Iris pigment epithelial cell (primary cell): ENCODE measurements at regions not wholly inside any gene's neighbourhood (a gene's known extent, or its start where the extent isn't known, plus 50 kb on each side); places are given as distances from the start of the nearest gene placed in this dataset.
"Not testable (repeated sequence)": the region's sequence is repeated elsewhere in the genome, so short reads cannot be mapped to it uniquely, and the experiment has no call there.

ENCODE experiments used
- DNase-seq: peaks from one replicate; pipeline ENCODE4 v3.0.0-alpha.2; 2011; ENCODE audit warnings: low read depth

DNA sequence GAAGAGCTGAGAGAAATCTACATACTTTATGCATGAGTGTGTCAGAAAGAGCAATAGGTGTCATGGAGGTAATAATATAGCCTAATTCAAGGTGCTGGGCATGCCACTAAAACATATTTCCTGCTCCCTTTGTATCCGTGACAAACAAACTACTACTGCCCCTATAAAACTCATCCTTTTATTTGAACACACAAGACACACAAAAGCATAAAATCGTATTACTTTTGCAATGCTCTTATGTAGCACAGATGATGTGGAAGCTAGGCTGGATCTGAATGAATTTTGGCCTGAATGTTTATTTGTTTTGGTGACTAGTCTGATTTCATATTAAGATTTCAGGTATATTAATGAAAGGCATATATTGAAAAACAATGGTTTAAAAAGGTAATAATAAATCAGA, 239.3 kb upstream of the NEGR1 start:
- DNase-seq: no peak

DNA sequence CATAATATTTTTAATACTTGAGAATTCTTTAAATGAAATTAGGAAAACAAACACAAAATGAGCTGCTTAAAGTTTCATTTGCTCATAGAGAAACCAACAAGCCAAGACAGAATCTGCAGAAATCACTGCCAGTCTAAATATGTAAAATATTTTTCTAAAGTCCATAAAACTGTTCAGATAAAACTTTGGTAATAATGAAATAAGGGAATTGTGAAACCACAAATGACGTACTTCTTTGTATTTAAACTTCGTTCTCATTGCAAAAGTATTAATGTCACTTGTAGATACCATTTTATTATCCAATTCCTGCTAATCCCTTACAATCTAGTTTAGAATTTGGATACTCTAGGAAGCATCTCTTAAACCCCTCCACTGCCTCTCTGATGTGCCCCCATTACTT, 234.5 kb upstream of the NEGR1 start:
- no peak for DNase-seq

GRCh38 chr1:72516264-72516663, 233.9 kb upstream of the NEGR1 start:
- DNase-seq: no peak

- DNase-seq: peak; percentile 14
Observed at GRCh38 chr1:72498371-72498770, 216.0 kb upstream of the NEGR1 start.

GRCh38 chr1:72489801-72490200, 207.5 kb upstream of the NEGR1 start:
- DNase-seq: no peak

GRCh38 chr1:72485801-72486200, 203.5 kb upstream of the NEGR1 start:
- DNase-seq: no peak

DNA sequence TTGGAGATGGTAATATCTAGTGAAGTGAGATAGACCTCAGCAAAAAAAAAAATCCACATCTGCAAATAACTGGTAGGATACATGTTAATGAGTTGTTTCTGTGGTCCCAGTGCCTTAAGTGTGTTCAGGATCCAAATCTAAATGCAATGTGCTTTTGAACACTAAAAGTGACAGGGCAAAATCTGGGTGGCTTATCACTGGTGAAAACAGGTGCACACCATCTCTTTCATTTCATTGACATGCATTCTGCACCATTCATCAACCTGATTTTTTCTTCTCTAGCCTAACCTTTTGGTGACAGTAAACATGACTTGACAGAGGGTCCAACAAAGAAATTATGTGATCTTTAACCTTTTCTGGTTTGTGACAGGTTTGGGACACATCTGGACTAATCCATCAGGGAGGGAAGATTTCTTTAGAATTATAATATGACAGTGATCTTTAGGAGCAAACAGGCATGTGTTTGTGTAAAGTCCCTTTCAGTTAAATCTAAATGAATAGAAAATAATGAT, 201.6 kb upstream of the NEGR1 start:
- no peak for DNase-seq

DNA sequence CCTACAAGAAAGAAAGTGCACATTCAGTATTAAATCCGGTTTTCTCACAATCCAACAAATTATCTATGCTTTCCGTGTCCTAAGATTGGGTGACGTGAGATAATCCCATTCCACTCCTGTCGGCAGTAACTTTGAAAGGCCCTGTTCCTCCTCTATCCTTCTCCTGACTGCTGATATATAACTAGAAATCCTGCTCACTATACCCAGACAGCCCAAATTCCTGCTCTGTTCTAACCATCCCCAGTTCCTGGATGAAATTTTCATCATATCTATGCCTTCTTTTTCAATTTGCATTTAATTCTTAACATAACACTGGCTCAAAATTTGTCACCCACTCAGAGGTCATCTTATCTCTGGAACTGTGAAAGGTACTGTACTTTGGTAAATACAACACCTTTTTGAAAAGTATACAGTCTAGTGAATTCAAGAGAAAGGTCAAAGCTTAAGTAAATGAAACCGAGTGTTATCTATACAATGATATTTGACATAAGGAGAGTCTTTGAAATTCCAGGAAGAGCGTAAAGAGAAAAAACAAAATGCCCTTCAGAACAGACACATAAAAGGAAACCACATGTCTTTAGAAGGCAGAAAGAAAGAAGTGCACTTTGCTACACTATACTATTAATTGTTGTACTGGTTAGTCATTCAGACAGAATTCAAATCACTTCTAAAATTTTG, 200.5 kb upstream of the NEGR1 start:
- DNase-seq: no peak

GRCh38 chr1:72481420-72481970, 199.2 kb upstream of the NEGR1 start:
- no peak for DNase-seq

GRCh38 chr1:72466376-72466775, 184.0 kb upstream of the NEGR1 start:
- no peak for DNase-seq

- no peak for DNase-seq
Observed at GRCh38 chr1:72462186-72462905, 180.0 kb upstream of the NEGR1 start.

DNA sequence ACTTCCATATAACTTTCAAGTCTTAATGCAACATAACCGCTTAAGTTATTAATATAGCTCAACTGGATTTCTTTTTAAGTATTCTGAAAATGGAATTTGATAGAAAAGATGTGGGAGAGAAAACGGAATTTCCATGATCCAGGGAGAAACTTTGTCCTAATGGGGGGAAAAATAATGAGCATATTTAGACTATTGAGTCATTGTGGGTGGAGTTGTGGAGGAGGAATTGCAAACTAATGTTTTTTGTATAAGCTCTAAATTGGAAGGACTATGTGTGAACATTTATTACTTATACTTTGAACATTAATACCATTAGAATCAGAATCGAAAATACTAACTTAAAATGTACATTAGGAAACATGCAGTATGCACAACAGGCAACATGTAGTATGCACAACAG, 159.9 kb upstream of the NEGR1 start:
- DNase-seq: peak; percentile 15

DNA sequence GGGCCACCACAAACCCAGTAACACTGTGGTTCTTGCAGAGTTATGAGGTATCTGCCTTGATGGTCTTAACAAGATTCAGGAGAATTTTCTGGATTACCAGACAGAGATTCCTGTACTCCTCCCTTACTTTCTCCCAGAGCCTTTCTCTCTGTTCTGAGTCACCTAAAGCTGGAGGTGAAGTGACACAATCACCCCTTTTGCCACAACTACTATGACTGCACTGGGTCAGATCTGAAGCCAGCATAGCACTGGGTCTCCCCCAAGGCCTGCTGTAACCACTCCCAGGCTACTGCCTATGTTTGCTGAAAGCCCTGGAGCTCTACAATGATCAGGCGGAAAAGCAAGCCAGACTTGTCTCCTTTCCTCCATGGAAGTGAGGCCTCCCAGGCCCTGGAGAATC, 156.7 kb upstream of the NEGR1 start:
- peak; percentile 41 for DNase-seq

DNA sequence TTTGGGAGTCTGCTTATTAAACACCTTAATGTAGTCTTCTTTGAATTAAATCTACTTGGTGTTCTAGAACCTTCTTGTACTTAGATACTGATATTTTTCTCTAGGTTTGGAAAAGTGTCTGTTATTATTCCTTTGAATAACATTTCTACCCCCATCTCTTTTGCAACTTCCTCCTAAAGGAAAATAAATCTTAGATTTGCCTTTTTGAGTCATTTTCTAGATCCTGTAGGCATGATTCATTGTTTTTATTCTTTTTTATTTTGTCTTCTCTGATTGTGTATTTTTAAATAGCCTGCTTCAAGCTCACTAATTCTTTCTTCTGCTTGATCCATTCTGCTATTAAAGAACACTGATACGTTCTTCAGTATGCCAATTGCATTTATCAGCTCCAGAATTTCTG, 155.9 kb upstream of the NEGR1 start:
- DNase-seq: peak; percentile 34

DNA sequence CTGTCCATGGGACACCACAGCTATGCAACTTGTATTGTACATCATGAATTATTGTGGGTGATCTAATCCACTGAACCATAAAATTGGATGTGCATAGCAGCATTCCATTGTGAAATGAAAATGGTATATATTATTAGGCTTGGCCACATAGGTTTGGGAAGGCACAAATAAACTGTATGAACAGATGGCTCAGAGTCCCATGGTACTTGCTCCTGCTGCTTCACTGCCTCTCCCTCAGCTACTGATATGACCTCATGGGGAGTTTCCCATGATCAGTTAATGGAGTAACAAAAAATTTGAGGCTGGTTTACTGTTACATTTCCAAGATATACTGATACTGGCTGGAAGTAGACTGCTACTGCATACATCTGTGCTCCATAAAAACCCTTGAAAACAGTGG, 152.7 kb upstream of the NEGR1 start:
- DNase-seq: peak; percentile 53

- no peak for DNase-seq
Observed at GRCh38 chr1:72434070-72434469, 151.7 kb upstream of the NEGR1 start.

DNA sequence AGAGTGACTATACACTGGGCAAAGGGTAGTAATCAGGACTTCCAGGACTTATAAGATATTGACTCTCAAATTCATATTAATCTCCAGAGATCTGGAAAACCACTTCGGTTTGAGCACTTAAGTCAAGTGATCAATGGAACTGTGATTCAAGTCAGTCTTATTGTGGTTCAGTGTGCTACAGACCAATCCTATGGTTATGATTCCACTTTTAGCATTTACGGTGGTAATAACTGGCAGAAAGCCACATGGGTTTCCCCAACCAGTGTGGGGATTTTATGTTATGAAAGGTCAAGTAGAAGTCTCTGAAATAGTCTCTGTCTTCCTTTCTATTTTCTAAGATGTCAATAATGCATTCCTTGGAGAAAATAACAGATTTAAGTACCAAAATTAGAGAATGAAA, 151.3 kb upstream of the NEGR1 start:
- no peak for DNase-seq

DNA sequence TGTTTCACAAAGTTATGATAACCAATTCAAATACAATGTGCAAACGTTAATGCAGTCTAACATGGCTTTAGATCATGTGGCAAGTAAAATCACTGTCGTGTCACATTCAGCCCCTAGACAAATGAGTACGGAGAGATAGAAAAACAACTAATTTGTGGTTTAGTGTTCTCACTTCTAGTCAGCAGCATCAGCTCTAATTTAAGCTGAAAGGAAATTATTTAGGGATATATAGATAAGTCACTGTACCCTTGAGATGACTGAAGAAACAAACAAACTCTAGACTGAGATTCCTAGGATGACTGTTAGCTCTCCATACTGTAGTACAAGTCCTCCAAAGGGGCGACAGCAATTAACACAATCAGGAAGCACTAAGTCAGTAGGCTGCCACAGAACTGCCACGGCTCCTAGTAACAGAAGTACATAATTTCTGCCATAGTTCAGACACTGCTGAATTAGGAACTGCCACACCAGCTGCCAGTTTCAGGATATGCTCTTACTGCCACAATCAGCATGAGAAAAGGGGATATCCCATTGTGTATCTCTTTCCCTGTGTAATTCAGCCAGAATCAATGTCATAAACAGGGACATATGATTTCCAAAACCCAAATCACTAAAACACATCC, 150.4 kb upstream of the NEGR1 start:
- DNase-seq: no peak

DNA sequence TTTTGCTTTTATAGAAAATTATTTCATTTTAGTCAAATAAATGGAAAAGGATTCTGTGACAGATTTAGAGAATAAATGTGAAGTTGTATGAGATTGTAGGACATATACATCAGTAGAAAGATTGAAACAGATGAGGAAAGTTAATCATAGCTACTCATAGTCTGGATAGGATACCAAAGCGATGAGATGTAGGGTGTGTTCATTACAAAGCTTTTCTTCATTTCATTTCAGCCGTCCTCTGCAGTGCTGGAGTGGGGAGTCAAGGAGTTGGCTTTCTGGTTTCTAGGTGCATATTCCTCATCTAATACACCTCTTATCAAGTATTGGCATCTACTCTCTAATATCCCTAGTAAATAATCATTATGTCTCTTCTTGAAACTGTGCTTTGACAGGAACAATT, 149.5 kb upstream of the NEGR1 start:
- DNase-seq: no peak

- DNase-seq: not testable (repeated sequence)
Observed at GRCh38 chr1:72428276-72428675, 145.9 kb upstream of the NEGR1 start.

- DNase-seq: no peak
Observed at GRCh38 chr1:72419229-72419628, 136.9 kb upstream of the NEGR1 start.

DNA sequence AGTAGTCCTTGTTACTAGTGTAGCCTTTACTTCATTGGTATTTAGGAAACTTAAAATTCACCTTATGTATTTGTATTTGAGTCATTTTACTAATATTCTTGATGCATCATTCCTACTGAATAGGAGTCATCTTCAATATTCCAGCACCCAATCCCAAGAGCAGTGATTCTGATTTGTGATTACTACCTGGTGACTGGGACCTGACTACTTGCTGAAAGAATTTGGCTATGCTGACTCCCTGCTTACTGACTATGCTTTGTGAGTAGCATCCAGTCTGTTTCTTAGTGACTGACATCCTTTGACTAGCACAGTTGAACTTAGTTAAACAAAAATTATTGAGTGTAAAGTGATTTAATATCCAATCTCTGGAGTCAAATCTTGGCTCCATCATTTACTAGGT, 129.9 kb upstream of the NEGR1 start:
- peak; percentile 6 for DNase-seq

DNA sequence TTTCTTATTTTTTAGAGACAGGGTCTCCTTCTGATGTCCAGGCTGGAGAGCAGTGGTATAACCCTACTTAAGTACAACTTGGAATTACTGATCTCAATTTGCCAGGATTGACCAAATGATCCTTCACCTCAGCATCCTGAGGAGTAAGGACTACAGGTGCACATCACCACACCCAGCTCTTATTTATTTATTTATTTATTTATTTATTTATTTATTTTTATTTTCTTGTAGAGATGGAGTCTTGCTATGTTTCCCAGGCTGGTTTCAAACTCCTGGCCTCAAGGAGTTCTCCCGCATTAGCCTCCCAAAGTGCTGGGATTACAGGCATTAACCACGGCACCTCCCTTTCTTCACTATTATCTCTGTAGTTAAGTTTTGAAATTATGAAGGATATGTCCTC, 117.5 kb upstream of the NEGR1 start:
- no peak for DNase-seq
